RPMI8226 (cell line): ENCODE measurements at regions not wholly inside any gene's neighbourhood (a gene's known extent, or its start where the extent isn't known, plus 50 kb on each side); places are given as distances from the start of the nearest gene placed in this dataset.

Source experiments
- DNase-seq: peaks from one replicate; pipeline ENCODE4 v3.0.0-alpha.2; 2015

DNA sequence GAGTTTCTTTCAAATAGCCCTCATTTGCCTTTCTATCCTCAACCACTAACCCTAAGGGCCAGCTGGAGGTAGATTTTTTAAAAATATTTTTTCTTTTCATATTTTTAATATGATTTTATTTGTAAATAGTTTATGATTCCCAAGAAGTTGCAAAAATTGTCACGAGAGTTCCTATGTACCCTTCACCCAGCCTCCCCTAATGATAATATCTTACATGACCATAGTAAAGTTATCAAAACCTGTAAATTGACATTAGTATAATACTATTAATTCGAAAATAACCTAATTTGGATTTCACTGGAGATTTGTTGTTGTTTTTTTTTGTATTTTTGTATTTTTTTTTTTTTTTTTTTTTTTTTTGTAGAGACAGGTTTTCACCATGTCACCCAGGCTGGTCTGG is 495.5 kb downstream of the MIAT start:
- DNase-seq, result no peak

DNA sequence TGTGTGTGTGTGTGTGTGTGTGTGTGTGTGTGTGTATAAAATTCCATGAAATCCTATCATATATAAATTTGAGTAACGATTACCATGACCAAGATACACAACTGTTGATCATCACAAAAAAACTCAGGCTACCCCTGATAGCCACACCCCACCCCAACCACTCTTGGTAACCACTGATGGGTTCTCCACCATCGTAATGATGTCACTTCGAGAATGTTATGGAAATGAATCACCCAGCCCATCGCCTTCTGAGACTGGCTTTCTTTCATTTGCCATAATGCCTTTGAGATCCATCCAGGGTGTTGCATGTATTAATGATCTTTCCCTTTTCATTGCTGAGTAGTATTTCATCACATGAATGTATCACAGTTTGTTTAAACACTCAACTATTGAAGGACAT is 496.0 kb downstream of the MIAT start:
- no peak for DNase-seq

DNA sequence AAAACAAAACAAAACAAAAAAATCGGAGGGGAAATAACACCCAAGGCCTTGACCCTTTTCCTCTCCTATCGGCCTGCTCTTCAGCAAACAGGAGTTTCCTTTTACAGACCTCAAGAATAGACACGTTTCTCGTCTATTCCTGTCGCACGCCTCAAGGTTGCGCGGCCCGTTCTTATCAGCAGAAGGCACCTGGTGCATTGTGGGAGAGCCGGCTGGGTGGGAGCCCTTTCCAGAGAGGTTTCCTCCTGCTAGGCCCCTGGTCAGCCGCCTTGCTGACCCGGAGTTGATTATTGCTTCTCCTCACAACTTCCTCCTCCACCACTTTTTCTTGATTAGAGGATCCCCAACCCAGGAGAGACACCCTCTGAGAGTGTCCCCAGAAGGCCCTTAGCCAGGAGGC is 497.3 kb downstream of the MIAT start:
- no peak for DNase-seq

DNA sequence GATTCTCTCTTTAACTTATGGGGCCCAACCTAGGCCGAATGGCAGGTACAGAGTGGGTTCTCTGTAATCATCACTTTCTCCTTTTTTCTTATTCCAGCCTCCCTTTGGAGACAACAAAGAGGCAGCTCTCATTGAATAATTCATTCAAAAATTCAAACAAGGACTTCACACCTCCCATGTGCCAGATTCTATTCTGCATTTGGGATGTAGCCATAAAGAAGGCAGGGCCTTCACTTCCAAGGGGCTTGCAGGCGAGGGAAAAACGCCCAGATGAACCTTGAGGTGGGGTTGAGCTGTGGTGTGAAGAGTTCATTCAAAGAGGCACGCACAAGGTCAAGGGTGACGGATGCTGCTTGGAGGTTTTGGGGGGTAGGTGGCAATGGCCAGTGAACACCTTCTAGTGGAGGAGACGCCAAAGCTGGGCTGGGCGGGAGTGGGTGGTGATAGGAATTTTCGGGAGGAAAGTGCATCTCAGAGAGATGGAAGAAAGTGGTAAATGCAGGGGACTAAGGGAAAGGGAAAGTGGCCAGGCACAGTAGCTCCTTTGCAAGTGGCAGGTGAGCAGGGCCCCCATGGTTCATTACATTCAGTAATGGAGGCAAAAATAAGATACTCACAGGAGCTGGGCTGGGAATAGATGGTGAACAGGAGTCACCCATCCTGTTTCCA is 499.6 kb downstream of the MIAT start:
- no peak for DNase-seq

DNA sequence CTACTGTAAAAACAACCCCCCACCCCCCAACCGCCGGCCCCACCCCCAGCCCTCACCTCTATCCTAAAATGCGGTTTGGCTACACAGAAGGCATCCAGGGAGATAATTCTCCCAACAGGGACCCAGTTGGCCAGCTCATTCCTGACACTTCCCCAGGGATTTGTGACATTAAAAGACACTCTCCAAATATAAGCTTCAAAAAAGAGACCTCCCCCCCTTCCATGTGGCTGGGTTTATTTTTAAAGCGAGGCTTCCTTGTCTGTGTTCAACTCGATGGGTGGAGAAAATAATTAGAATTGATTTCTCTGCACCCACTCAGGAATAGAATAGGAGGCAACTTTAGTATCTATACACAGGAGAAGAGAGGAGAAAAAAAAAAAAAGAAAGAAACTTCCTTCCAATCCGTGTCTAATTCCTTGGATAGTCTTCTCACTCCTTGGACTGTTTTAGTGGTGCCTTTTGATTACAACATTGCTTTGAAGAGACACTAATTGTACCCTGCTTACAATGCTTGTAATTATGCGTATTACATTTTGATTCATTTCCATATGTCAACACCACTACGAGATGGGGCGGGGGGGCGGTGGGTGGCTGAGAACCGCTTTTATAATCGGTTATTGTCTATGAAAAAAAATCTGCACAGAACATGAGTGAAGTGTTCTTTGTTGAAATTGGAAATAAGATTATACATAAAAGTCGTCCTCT is 500.4 kb downstream of the MIAT start:
- no peak for DNase-seq

DNA sequence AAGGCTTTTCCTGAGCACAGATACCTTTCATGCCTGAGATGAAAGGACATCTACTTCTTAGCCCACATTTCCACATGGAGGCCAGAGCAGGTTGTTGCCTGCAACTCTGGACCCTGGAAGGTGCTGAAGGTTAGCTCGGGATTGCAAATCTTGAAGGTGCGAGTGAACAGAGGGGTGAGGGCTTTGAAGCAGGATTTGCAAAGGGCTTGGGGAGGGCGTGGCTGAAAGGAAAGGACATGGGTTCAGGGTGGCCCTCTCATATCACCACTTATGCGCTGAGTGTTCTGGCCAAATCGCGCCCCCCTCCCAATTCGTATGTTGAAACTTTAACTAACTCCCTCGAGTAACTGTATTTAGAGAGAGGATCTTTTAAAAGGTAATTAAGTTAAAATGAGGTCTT is 501.6 kb downstream of the MIAT start:
- DNase-seq, result no peak

DNA sequence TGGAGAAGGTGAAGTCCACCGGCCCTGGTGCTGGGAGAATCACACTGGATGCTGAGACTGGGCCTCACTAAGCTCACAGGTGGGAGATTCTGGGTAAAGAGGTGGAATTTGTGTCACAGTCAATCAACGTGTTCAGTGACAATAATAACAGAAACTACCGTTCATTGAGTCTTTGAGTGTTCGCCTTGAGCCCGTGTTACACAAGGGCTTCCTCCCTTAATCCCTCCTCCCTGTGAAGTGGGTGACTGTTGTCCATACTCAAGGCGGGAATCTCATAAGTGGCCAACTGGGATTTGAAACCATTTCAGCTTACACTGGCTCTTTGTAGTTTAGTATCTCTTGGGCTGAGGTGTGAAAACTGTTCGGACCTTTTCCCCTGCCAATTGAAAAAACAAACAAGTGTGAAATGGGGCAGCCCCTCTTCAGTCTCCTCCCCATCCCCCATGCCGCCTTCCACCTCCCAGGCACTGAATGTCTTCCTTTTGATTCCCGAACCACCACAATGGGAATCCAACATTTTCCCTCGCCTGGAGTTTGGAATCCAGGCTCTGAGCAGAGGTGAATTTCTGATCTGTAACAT is 502.4 kb downstream of the MIAT start:
- DNase-seq, result no peak

DNA sequence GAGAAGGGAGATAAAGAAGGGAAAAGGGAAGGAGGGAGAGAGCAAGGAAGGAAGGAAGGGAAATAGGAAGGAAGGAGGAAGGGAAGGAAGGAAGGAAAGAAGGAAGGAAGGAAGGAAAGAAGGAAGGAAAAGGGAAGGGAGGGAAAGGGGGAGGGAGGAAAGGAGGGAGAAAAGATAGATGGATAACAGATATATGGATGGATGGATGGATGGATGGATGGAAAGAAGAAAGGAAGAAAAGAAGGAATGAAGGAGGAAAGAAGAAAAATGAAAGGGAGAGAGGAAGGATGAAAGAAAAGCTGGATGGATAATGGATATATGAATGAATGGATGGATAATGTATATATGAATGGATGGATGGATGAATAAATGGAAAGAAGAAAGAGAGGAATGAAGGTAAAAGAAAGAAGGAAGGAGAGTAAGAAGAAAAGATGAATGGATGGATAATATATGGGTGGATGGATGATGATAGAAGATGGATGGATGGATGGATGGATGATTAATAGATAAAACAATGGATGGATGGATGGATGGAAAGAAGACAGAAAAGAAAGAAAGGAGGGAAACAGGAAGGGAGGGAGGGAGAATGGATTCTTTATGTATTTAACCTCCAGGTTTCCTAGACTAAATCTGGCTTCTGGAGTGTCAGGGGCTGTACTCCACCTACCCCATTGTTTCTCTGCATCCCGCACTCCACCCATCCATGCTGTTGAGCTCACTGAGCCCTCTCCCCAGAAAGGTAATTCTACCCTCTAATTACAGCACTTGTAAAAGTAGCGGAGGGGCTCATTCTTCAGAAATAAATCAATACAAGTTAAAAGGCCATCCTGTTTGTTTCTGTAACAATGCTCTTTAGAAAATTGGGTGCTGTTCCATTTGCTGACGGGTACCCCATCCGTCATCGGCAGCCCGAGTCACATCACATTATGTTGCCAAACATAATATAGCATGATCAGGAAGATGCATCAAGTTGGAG is 506.1 kb downstream of the MIAT start:
- no peak for DNase-seq

DNA sequence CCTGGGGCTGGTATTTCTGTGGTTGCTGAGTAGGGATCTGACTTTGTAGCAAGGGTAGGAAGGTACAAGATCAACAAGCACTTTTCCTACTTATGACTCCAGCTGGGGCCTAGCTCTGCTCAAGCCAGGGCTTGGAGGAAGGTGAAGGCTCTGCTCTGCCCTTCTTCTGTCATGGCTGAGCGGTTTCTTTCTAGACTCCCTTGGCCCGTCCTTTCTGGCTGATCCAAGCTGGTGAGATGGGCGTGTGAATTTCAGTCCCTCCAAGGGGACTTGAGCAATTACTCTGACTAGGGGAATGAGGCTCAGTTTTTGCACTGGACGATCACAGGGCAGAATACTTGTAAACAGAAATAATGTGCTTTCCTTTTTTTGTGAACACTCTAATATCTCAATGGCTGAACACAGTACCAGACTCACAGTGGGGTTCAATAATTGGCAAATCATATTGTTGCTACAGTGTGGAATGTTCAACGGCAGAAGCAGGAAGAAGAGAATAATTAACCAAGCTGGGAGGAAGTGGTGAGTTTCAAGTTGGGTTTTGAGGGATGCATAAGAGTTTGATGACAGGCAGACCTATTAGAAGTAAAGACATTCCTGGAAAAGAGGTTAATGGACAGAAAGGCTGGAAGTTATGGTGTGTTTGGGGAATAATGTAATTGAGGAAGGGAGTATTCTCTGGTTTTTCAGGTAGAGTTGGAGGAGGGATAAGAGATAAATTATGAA is 507.6 kb downstream of the MIAT start:
- DNase-seq, result no peak

DNA sequence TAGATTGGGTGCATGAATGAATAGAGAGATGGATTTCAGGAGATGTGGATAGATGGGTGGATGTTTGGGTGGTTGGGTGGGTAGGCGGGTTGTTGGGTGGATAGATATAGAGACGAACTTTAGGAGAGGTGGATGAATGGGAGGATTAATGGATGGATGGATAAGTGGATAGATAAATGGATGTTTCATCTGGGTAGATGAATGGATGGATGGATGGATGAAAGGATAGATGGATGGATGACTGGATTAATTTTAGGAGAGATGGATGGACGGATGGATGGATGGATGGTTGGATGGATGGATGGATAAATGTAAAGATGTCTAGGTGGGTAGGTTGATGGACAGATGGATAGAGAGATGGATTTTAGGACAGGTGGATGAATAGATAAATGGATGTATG is 511.3 kb downstream of the MIAT start:
- no peak for DNase-seq

DNA sequence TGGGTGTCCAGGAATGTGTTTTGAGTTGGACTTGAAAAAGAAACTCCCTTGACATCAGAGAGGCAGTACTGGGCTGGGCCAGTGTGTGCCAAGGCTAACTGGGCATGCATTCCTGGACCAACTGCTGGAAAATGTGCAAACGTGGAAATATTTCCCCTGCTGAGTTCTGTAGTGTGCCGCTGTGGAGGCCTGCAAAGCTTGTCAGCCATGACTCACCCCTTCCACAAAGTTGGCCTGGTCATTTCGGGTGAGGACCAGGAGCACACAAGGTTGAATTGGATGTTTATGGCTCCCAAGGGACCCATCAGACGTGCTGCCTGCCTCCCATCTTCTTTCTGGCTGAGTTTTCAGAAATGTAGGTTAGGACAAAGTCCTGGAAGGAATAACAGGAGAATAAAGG is 513.1 kb downstream of the MIAT start:
- DNase-seq, result no peak

DNA sequence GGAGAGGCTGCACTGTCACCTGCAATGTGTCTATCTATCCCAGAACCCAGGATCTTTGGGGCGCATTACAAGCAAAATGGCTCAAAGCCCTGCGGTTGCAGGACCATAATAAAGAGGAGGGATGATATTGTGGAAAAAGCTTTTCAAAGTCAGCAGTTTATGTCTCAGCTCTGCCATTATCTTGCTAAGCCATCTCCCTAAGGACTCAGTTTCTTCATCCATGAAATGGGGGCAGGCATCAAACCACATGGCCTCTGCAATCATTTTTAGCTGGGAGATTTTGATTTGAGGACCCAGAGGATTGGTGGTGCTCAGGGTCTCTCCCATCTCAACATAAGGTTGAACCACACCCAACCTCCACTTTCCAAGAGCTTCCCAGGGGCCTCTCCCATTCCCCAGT is 513.8 kb downstream of the MIAT start:
- no peak for DNase-seq

DNA sequence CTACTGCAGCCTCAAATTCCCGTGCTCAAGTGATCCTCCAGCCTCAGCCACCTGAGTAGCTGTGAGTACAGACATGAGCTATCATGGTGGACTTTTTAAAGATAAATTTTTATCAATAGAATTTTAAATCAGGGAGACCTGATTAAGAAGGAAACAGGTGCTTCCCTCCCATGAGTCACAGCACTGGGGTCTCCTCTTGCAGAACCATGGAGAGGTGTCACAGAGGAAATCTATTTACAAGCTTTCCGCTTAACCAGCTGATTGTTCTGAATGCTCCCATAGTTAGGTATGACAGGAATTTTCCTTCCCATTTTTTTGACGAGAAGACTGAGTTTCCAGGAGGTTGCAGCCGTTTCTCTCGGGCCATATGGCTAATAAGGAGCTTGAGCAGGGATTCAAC is 516.1 kb downstream of the MIAT start:
- no peak for DNase-seq

DNA sequence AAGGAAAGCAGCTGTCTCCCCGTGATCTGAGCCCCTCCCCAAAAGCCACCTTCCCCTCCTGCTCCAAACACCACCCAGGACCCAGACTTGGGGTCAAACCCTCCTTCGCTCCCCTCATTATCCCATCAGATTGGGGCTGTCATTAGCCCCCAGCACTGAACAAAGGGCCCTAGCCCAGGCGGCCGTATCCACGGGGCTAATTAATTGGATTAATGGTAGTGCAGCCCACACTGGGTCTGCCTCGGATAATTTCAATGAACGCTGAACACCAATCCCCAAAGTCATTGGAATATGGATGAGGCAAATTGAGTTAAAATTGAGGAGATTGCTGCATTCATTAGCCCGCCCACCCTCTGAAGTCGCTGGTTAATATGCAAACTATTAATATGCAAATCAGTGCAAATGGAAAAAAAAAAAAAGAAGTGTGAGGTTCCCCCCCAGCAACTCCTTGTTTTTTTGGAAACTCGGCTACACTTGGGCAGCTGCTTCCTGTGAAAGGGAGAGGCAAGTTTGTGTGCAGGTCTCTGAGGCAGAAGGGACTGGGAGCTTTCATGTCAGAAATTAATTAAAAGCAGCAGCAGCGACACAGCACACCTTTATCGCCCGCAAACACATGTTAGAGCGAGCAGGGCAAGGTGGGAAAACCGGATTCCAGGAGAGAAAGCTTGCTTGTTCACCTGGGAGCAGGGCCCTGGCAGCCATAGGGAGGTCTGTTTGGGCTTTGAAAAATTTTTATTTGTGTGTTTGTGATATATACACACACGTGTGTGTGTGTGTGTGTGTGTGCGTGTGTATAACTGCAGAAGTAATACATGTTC is 517.8 kb downstream of the MIAT start:
- DNase-seq, result no peak

DNA sequence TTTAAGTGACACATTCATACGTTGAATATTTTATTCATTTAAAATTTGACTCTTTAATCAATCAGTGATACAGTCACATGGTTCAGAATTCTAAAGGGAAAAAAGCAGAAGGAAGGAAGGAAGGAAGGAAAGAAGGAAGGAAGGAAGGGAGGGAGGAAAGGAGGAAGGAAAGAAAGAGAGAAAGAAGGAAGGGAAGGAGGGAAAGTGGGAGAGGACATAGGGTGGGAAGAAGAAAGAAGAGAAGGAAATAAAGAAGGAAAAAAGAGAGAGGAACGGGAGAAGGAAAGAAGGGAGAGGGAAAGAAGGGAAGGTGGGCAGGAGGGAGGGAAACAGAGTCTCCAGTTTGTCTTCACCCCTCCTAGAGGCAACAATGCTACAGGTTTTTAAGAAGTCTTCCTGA is 518.6 kb downstream of the MIAT start:
- no peak for DNase-seq

DNA sequence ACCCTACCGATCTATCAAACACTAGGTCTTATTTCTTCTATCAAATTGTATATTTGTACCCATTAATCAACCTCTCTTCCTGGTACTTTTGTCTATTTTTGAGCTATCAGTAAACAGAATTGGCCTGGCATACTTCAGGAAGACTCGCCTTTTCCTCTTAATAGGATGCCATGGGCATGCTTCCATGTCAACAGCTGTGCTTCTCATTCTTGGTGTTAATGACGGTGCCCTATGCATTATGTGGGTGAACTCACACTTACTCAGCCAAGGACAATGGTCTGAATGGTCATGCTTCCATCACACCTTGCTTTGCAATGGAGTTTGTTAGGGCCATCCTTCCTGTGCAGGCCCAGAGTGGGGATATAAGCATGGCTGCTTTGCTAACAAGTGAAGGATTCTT is 521.8 kb downstream of the MIAT start:
- no peak for DNase-seq

DNA sequence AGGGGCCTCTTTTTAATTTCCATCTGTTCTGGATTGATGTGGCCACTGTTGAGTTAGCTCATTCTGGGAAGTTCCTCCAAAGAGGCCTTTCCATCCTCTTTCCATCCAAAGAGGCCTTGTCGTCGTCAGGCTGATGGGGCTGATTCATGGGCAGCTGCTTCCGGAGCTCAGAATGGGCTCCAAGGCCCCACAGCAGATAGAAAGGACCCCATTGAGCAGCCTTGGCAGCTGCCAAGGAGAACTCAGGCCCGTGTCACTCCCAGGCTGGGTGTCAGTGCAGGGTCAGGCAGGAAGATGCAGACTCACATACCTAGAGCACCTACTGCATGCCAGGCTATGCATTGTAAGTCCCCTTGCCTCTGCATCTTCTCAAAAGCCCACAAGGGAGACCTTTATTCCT is 524.1 kb downstream of the MIAT start:
- DNase-seq, result no peak

DNA sequence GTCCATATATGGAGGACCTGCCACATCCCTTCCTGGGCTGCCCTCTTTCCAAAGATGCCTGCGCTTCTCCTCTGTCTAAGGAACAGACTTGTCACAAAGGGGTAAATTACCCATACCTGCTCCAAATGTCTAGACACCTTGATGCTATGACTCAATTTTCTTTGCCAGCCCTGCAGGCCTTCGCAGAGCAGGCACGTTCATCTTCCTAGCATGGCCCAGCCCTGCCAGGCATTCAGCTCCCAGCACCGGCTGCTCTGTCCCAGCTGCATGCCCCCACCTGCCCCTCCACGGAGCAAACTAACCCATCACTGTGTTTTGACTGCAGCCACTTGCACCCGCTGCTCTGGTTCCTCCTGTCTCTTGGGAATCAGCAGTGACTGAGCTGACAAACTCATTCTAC is 526.1 kb downstream of the MIAT start:
- no peak for DNase-seq

DNA sequence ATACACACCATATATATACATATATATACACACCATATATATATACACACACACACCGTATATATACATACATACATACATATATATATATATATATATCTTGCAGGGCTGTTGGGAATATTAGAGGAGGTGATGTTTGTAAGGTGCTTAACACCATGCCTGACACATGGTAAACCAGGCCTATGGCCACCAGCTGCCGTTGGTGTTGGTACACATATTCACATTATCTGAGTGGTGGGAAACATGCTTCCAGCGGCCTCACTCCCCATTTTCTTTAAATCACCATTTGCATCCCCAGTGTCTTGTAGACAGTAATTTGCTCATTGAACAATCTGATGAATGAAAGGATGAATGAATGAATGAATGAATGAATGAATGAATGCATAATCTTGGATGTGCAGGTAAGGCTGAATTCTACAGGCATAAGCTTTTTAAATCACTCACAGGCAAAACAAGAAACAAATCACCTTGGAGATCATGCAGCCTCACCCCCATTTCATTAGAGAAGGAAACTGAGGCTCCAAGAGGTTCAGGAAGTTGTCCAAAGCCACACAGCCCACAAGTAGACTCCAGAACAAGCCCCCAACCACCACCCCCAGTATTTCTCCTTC is 527.8 kb downstream of the MIAT start:
- no peak for DNase-seq

DNA sequence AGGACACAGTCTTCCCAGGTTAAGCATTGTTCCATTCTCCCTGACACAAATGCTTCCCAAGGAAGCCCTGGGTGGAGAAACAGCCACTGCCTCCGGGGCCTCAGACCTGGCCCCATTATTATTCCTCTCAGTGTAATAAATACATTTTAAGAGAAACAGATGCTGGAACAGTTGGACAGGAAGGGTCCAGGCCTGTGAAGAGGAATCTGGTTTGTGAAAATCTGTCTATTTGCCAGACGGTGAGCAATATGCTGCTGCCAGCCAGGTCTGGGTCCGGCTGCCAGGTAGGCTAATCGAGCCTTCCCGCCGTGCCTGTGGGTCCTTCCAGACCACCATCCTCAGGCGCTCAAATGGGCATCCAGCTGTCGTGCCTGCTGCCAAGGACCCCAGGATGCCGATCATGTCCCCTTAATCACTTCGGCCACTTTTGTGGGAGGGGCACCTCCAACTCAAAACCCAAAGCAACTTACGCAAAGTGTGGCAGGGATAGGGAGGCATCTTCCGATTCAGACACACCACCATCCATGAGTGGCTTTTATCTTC is 528.4 kb downstream of the MIAT start:
- no peak for DNase-seq

DNA sequence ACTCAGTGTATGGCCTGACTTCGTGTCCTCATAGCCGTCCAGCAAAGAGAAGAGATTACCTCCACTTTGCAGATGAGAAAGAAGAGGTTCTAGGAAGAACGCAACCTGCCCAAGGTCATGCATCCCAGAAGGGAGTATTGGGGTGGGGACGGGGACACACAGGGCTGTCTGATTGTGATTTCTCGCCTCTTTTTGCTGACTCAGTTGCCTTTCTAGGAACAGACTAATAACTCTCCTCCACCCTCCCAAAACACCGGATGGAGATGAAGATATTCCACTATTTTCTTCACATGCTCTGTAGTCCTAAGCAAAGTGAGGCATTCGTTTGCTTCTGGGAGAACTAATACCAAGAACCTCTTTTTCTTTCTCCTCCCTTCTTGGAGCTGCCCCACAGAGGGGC is 529.3 kb downstream of the MIAT start:
- DNase-seq, result no peak
